ENCODE measurements at regions not wholly inside any gene's neighbourhood (a gene's known extent, or its start where the extent isn't known, plus 50 kb on each side); places are given as distances from the start of the nearest gene placed in this dataset.
A peak's percentile ranks its signal among the peaks of the same experiment; 100 is the strongest.

GRCh38 chr4:32560306-32560705 lies 1840.1 kb downstream of the PCDH7 start:
- DNase-seq (ENCODE audit: low read depth in 2 of 2): peak; percentile 24 to 34

GRCh38 chr4:32562010-32562409 lies 1841.8 kb downstream of the PCDH7 start:
- no peak for DNase-seq (ENCODE audit: low read depth in 2 of 2)

GRCh38 chr4:32564626-32565025 lies 1844.5 kb downstream of the PCDH7 start:
- no peak for DNase-seq (ENCODE audit: low read depth in 2 of 2)

- no peak for DNase-seq (ENCODE audit: low read depth in 2 of 2)
Measured at GRCh38 chr4:32569861-32570260, 1849.7 kb downstream of the PCDH7 start.

- no peak for DNase-seq (ENCODE audit: low read depth in 2 of 2)
Measured at GRCh38 chr4:32572366-32572765, 1852.2 kb downstream of the PCDH7 start.

- no peak for DNase-seq (ENCODE audit: low read depth in 2 of 2)
Measured at GRCh38 chr4:32574803-32575202, 1854.6 kb downstream of the PCDH7 start.

GRCh38 chr4:32589097-32589496 lies 1868.9 kb downstream of the PCDH7 start:
- DNase-seq (ENCODE audit: low read depth in 2 of 2): no peak

GRCh38 chr4:32589853-32590252 lies 1869.7 kb downstream of the PCDH7 start:
- no peak for DNase-seq (ENCODE audit: low read depth in 2 of 2)

GRCh38 chr4:32597354-32597753 lies 1877.2 kb downstream of the PCDH7 start:
- no peak for DNase-seq (ENCODE audit: low read depth in 2 of 2)

GRCh38 chr4:32601848-32602247 lies 1881.7 kb downstream of the PCDH7 start:
- DNase-seq (ENCODE audit: low read depth in 2 of 2): no peak

- DNase-seq (ENCODE audit: low read depth in 2 of 2): no peak
Measured at GRCh38 chr4:32607978-32608377, 1887.8 kb downstream of the PCDH7 start.

GRCh38 chr4:32624943-32625603 lies 1904.9 kb downstream of the PCDH7 start:
- no peak for DNase-seq (ENCODE audit: low read depth in 2 of 2)

- no peak for DNase-seq (ENCODE audit: low read depth in 2 of 2)
Measured at GRCh38 chr4:32625687-32626337, 1905.6 kb downstream of the PCDH7 start.

GRCh38 chr4:32631831-32632230 lies 1911.7 kb downstream of the PCDH7 start:
- no peak for DNase-seq (ENCODE audit: low read depth in 2 of 2)

GRCh38 chr4:32633421-32633820 lies 1913.3 kb downstream of the PCDH7 start:
- DNase-seq (ENCODE audit: low read depth in 2 of 2): no peak

- DNase-seq (ENCODE audit: low read depth in 2 of 2): no peak
Measured at GRCh38 chr4:32645653-32646052, 1925.5 kb downstream of the PCDH7 start.

- DNase-seq (ENCODE audit: low read depth in 2 of 2): no peak
Measured at GRCh38 chr4:32658019-32658418, 1937.8 kb downstream of the PCDH7 start.

GRCh38 chr4:32661229-32661628 lies 1941.1 kb downstream of the PCDH7 start:
- no peak for DNase-seq (ENCODE audit: low read depth in 2 of 2)

GRCh38 chr4:32662803-32663202 lies 1942.6 kb downstream of the PCDH7 start:
- no peak for DNase-seq (ENCODE audit: low read depth in 2 of 2)

- DNase-seq (ENCODE audit: low read depth in 2 of 2): no peak
Measured at GRCh38 chr4:32672359-32672758, 1952.2 kb downstream of the PCDH7 start.

GRCh38 chr4:32680946-32681345 lies 1960.8 kb downstream of the PCDH7 start:
- DNase-seq (ENCODE audit: low read depth in 2 of 2): no peak

- no peak for DNase-seq (ENCODE audit: low read depth in 2 of 2)
Measured at GRCh38 chr4:32684160-32684559, 1964.0 kb downstream of the PCDH7 start.

GRCh38 chr4:32686123-32686522 lies 1966.0 kb downstream of the PCDH7 start:
- no peak for DNase-seq (ENCODE audit: low read depth in 2 of 2)

- DNase-seq (ENCODE audit: low read depth in 2 of 2): no peak
Measured at GRCh38 chr4:32689518-32689917, 1969.3 kb downstream of the PCDH7 start.

Measured in fibroblast of skin of left biceps (primary cell).